IMR-90 (cell line): ENCODE measurements at regions not wholly inside any gene's neighbourhood (a gene's known extent, or its start where the extent isn't known, plus 50 kb on each side); places are given as distances from the start of the nearest gene placed in this dataset.

ENCODE experiments used
- ATAC-seq: fragments of 200-7000 bp; cut with Tn5 transposase; 2 replicates; pipeline ENCODE4 v1.9.1; 2020; ENCODE audit warnings: low read depth, mild to moderate bottlenecking, moderate library complexity
- BruUV-seq: library from RNA; stranded (reverse); fragments of 400-500 nt; replicated peaks from 2 replicates; lab custom pipeline; 2021; lab: Mats Ljungman, UMichigan
- CTCF ChIA-PET: fragments of 300-600 bp; formaldehyde crosslinking; extraction: SDS; loops from one replicate; lab custom pipeline; 2021; ENCODE audit warnings: antibody characterized with exemption; lab: Yijun Ruan, JAX
- POLR2A ChIA-PET: fragments of 300-600 bp; sonication (Branson Sonifier 250); formaldehyde crosslinking; loops from one replicate; lab custom pipeline; 2022; ENCODE audit warnings: antibody characterized with exemption; ENCODE audit not compliant: unreplicated experiment; lab: Charles Lee
- DNase-seq: peaks from one replicate; pipeline ENCODE4 v3.0.0; 2013
- H2AFZ ChIP-seq: replicated peaks from 2 replicates; pipeline ENCODE3; 2013; ENCODE audit warnings: low read length, mild to moderate bottlenecking; ENCODE audit not compliant: poor library complexity
- H2AK5ac ChIP-seq: 2 replicates; pipeline ENCODE4 v1.6.1; 2013; ENCODE audit warnings: low read depth, low read length, inconsistent platforms
- H2AK9ac ChIP-seq: replicated peaks from 2 replicates; pipeline ENCODE3; 2013; ENCODE audit warnings: mild to moderate bottlenecking, low read depth, low read length, moderate library complexity; ENCODE audit not compliant: poor library complexity
- H2BK120ac ChIP-seq: 2 replicates; pipeline ENCODE4 v1.6.1; 2013; ENCODE audit warnings: low read depth, low read length, inconsistent platforms
- H2BK15ac ChIP-seq: 3 replicates; pipeline ENCODE4 v1.6.1; 2013; ENCODE audit warnings: low read depth, low read length, inconsistent platforms
- H2BK20ac ChIP-seq: 2 replicates; pipeline ENCODE4 v1.6.1; 2013; ENCODE audit warnings: low read depth, mild to moderate bottlenecking, inconsistent platforms, low read length, moderate library complexity
- H2BK5ac ChIP-seq: 2 replicates; pipeline ENCODE4 v1.6.1; 2013; ENCODE audit warnings: mild to moderate bottlenecking, low read depth, low read length, inconsistent platforms; ENCODE audit not compliant: poor library complexity, severe bottlenecking
- H3K14ac ChIP-seq: replicated peaks from 2 replicates; pipeline ENCODE4 v1.6.1; 2013; ENCODE audit warnings: low read depth, low read length, inconsistent platforms
- H3K18ac ChIP-seq: 2 replicates; pipeline ENCODE4 v1.6.1; 2013; ENCODE audit warnings: low read depth, low read length, control low read depth
- H3K23ac ChIP-seq: 2 replicates; pipeline ENCODE4 v1.6.1; 2013; ENCODE audit warnings: low read depth, low read length, inconsistent platforms
- H3K27ac ChIP-seq: 2 replicates; pipeline ENCODE4 v1.5.1; 2013; ENCODE audit warnings: mild to moderate bottlenecking, control low read depth, low read length; ENCODE audit not compliant: insufficient read depth
- H3K27me3 ChIP-seq: 2 replicates; pipeline ENCODE4 v1.6.1; 2013; ENCODE audit warnings: low read length; ENCODE audit not compliant: control insufficient read depth, insufficient read depth
- H3K36me3 ChIP-seq: 2 replicates; pipeline ENCODE4 v1.6.1; 2013; ENCODE audit warnings: low read length, mixed read lengths; ENCODE audit not compliant: control insufficient read depth, insufficient read depth
- H3K4ac ChIP-seq: 2 replicates; pipeline ENCODE4 v1.6.1; 2013; ENCODE audit warnings: low read depth, low read length, inconsistent platforms
- H3K4me1 ChIP-seq: 2 replicates; pipeline ENCODE4 v1.6.1; 2013; ENCODE audit warnings: low read length, mixed read lengths; ENCODE audit not compliant: control insufficient read depth, insufficient read depth
- H3K4me2 ChIP-seq: 2 replicates; pipeline ENCODE4 v1.6.1; 2013; ENCODE audit warnings: low read depth, mild to moderate bottlenecking, control low read depth, low read length, moderate library complexity
- H3K4me3 ChIP-seq: 2 replicates; pipeline ENCODE4 v1.5.1; 2013; ENCODE audit warnings: low read depth, mild to moderate bottlenecking, control low read depth, low read length, moderate library complexity; ENCODE audit not compliant: insufficient read depth
- H3K56ac ChIP-seq: 2 replicates; pipeline ENCODE4 v1.6.1; 2013; ENCODE audit warnings: low read length, inconsistent platforms; ENCODE audit not compliant: insufficient read depth; ENCODE audit errors: extremely low read depth
- H3K79me1 ChIP-seq, 2 experiments: 2 replicates each; pipeline ENCODE4 v1.6.1; 2013; ENCODE audit warnings: low read length in 2 of 2, inconsistent platforms in 1 of 2, low read depth in 1 of 2
- H3K9ac ChIP-seq: 2 replicates; pipeline ENCODE4 v1.6.1; 2013; ENCODE audit warnings: low read depth, low read length, control low read depth
- H3K9me1 ChIP-seq: 2 replicates; pipeline ENCODE4 v1.6.1; 2013; ENCODE audit warnings: low read length, inconsistent platforms; ENCODE audit not compliant: insufficient read depth
- H3K9me3 ChIP-seq: 2 replicates; pipeline ENCODE4 v1.6.1; 2013; ENCODE audit warnings: low read length; ENCODE audit not compliant: control insufficient read depth, insufficient read depth
- H4K20me1 ChIP-seq: 2 replicates; pipeline ENCODE4 v1.6.1; 2013; ENCODE audit warnings: low read length, inconsistent platforms; ENCODE audit not compliant: insufficient read depth
- H4K5ac ChIP-seq: 2 replicates; pipeline ENCODE4 v1.6.1; 2013; ENCODE audit warnings: mild to moderate bottlenecking, low read depth, low read length, control low read depth
- H4K8ac ChIP-seq, 2 experiments: 2 replicates each; pipeline ENCODE4 v1.6.1; 2013; ENCODE audit warnings: low read depth in 2 of 2, low read length in 2 of 2, control low read depth in 1 of 2, inconsistent platforms in 1 of 2
- H4K91ac ChIP-seq: 2 replicates; pipeline ENCODE4 v1.6.1; 2013; ENCODE audit warnings: low read depth, low read length, inconsistent platforms; ENCODE audit not compliant: insufficient read depth
- FOS ChIP-seq: fragments of 150-350 bp; IDR thresholded peaks from 2 replicates; pipeline ENCODE4 v1.6.1; 2016; ENCODE audit warnings: low read depth, low read length
- MAFK ChIP-seq: IDR thresholded peaks from 2 replicates; pipeline ENCODE4 v1.6.1; 2012; ENCODE audit warnings: low read depth, low read length, improper control_type of control experiment
- MAZ ChIP-seq: IDR thresholded peaks from 2 replicates; pipeline ENCODE4 v1.6.1; 2012; ENCODE audit warnings: low read depth, mild to moderate bottlenecking, low read length, improper control_type of control experiment, moderate library complexity, borderline replicate concordance
- POLR2A ChIP-seq: IDR thresholded peaks from 2 replicates; pipeline ENCODE4 v1.6.1; 2012; ENCODE audit warnings: mild to moderate bottlenecking, low read depth, low read length
- USF2 ChIP-seq: fragments of 150-350 bp; IDR thresholded peaks from 2 replicates; pipeline ENCODE4 v1.6.1; 2017; ENCODE audit warnings: mild to moderate bottlenecking, antibody characterized with exemption, low read length, low read depth
- WGBS, 2 experiments: methylation state at CpG; one replicate each; pipeline versions ENCODE4 v1.1.5 to v1.1.7; 2013; ENCODE audit warnings: missing lambda C conversion rate in 2 of 2; ENCODE audit not compliant: insufficient read length in 1 of 2; ENCODE audit errors: extremely low coverage in 2 of 2; 5-methylcytosine and 5-hydroxymethylcytosine counted together
- dilution Hi-C: fragments of 300-500 bp; cut with HindIII; formaldehyde crosslinking; loops from one replicate; pipeline ENCODE4 v1.14.3; 2018; ENCODE audit warnings: low sequenced_read_pairs; ENCODE audit not compliant: unreplicated experiment
- in situ Hi-C: fragments of 300-500 bp; cut with MboI; formaldehyde crosslinking; loops from 3 replicates; pipeline ENCODE4 v1.14.3; 2019; ENCODE audit warnings: low sequenced_read_pairs, inconsistent platforms, mixed read lengths
- intact Hi-C: fragments of 100-400 bp; cut with micrococcal nuclease; formaldehyde crosslinking; loops from 2 replicates; pipeline ENCODE4 v1.10.0; 2022

- H4K8ac ChIP-seq = peak overlapping the region in 1 of 2 experiments; percentile 27; a peak in 1 of 4 replicates
- peak overlapping the region; percentile 33 for H2BK120ac ChIP-seq
- H3K14ac ChIP-seq = 0 out of 2 replicates have a peak overlapping the region, but pooled peaks have one; percentile 18
- H4K20me1 ChIP-seq = peaks cover 3% of the 10 kb centered on the region
- H3K27ac ChIP-seq = no peak overlapping the region
- no peaks in the 10 kb centered on the region for H3K36me3 ChIP-seq
- 0 out of 2 replicates have a peak overlapping the region, but pooled peaks have one; percentile 36 for H3K23ac ChIP-seq
- ChIA-PET POLR2A (no interaction called here), CTCF (no interaction called here)
- H3K9me3 ChIP-seq = no peaks in the 10 kb centered on the region
- peaks cover 19% of the 10 kb centered on the region for H3K4me1 ChIP-seq
- no peak for ATAC-seq
- H4K91ac ChIP-seq = peak overlapping the region; percentile 5; the same call in 1 of the 2 replicates
- WGBS, 2 experiments = no CpG with 5 or more reads among the region's 5 CpGs
- H2BK20ac ChIP-seq = peak overlapping the region; percentile 64
- in situ Hi-C loops (loop anchor here (25.0 kb wide), 1 partner anchor 862 kb away; no protein-coding TSS in a partner anchor), intact Hi-C loops (loop anchor here (10.0 kb wide), 1 partner anchor 275 kb away; no protein-coding TSS in a partner anchor), dilution Hi-C loops (no loop called here)
- peak overlapping the region; percentile 37; the same call in 1 of the 2 replicates for H2AK5ac ChIP-seq
- peak overlapping the region; percentile 19; the same call in 1 of the 2 replicates for H4K5ac ChIP-seq
- H3K56ac ChIP-seq = no peak overlapping the region
- H3K18ac ChIP-seq = peak overlapping the region; percentile 84; the same call in 1 of the 2 replicates
- H2AK9ac ChIP-seq = no peak overlapping the region
- H3K9ac ChIP-seq = no peak overlapping the region
- BruUV-seq = no TSS peak
- H3K4me3 ChIP-seq = no peak overlapping the region
- peak; percentile 48 for DNase-seq
- no peak for TF ChIP-seq FOS
- no peak for TF ChIP-seq MAZ
- no peak for TF ChIP-seq MAFK
- no peak for TF ChIP-seq POLR2A
- TF ChIP-seq USF2 = no peak
- H2AFZ ChIP-seq = no peak overlapping the region
- no peak overlapping the region for H2BK5ac ChIP-seq
- peak overlapping the region; percentile 24; the same call in 1 of the 2 replicates for H3K4me2 ChIP-seq
- H3K4ac ChIP-seq = peak overlapping the region; percentile 59
- H3K27me3 ChIP-seq = no peaks in the 10 kb centered on the region
- peaks cover 8% of the 10 kb centered on the region for H3K9me1 ChIP-seq
- no peaks in the 10 kb centered on the region for H3K79me1 ChIP-seq
- peak overlapping the region; percentile 49; the same call in 1 of the 3 replicates for H2BK15ac ChIP-seq
Observed at GRCh38 chr2:234249873-234250272, 199.4 kb downstream of the SPP2 start.
